NCI-H1417 (cell line): ENCODE measurements at regions not wholly inside any gene's neighbourhood (a gene's known extent, or its start where the extent isn't known, plus 50 kb on each side); places are given as distances from the start of the nearest gene placed in this dataset.

ENCODE experiments used
- DNase-seq, 3 experiments: peaks; one replicate each; lab custom pipeline; 2025; lab: John Stamatoyannopoulos, UW

DNA sequence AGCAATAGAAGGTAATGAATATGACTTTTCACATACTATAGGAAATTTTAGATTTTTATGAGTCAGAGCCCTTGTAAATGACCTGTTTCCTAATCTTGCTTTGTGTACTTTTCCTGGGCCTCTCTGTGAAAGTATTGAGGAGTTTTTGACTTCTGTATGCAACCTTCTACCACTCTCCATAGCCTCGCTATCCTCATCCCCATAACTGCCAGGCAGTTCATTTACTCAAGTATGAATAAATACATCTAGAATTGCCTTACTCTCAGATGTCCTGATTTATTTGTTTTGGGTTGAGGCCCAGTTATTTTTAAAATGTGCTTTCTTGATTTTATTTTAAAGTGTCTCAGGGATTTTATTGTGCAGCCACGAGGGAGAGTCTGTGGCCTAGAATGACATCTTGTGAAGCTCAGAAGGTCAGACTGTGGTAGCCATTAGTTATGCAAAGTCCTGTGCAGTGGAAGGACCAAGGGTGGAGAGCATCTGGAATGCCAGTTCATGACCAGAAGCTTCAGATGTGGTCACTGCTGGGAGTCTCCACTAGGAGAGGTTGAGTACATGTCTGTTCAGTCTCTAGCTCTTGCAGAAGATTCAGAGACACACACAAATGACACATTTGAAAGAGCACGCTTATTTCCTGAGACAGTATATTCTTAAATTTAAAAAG lies 346.2 kb upstream of the IMPG1 start:
- no peak for DNase-seq

GRCh38 chr6:76416821-76417605 lies 344.6 kb upstream of the IMPG1 start:
- DNase-seq: peak in 1 of 3 experiments; percentile 54

DNA sequence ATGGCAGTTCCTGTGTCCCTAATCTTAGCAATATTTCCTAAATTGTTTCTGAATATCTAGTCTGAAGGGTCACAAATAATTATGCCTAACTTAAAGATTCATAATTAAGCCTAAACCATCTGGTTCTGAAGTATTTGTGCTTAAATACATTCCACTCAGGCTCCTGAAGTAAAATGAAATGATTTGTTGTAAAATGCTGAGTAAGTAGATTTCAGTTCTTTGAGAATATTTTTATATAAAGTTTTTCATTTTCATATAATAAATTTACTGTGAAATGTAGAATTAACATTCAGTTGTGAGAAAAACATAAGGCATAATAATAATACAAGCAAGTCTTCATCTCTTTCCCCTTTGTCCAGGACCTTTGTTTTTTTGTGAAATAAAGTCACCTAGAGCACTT lies 330.6 kb upstream of the IMPG1 start:
- no peak for DNase-seq

GRCh38 chr6:76397966-76398365 lies 325.5 kb upstream of the IMPG1 start:
- DNase-seq: no peak

DNA sequence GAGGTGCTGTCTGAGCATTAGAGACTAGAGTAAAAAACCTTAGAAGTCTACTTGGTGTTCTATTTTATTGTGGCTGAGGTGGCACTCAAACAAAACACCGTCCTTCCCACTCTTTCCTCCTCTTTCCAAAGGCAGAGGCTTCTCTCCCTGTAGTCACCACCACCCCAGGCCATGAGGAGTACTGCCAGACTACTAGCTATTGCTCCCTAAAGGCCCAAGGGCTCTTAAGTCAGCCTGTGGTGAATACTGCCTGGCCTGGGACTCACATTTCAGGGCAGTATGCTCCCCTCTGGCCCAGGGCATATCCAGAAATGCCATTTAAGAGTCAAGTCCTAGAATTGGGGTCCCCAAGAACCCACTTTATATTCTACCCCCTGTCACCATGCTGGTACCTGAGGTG lies 309.7 kb upstream of the IMPG1 start:
- no peak for DNase-seq

GRCh38 chr6:76381612-76382011 lies 309.1 kb upstream of the IMPG1 start:
- no peak for DNase-seq

DNA sequence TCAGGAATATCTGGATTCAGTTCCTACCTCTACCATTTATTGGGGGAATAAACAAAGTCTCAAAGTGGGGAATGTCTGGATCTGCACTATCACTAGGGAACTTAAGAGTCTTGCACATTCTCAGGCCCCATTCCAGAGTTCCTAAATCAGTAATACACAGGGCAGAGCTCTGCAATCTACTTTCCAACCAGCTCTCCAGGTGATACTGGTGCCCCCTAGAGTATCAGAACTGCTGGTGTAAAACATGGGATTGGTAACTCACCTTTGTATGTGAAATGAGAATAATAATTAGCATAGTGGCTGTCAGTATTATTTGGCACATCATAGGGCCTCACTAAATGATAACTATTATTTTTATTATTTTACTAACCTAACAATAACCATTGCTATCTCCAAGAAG lies 278.8 kb upstream of the IMPG1 start:
- peak in 2 of 3 experiments; percentile 1 to 29 for DNase-seq

DNA sequence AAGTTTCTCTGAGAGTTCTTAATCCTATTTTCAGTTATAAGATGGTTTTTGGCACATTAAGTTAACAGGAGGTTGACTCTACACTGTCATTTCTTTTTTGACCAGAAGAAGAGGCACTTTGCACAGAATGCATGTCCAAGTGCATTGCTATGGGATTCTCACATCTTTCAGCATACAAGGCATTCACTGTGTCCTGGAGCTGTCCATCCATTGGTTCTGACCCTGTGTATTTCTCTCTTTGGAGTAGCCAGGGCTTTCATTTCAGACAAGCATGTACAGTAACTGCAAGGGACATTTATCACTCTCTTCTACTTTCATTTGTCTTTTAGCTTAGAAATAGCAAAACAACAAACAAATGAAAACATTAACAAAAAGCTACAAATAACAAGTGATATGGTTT lies 275.1 kb upstream of the IMPG1 start:
- DNase-seq: no peak

DNA sequence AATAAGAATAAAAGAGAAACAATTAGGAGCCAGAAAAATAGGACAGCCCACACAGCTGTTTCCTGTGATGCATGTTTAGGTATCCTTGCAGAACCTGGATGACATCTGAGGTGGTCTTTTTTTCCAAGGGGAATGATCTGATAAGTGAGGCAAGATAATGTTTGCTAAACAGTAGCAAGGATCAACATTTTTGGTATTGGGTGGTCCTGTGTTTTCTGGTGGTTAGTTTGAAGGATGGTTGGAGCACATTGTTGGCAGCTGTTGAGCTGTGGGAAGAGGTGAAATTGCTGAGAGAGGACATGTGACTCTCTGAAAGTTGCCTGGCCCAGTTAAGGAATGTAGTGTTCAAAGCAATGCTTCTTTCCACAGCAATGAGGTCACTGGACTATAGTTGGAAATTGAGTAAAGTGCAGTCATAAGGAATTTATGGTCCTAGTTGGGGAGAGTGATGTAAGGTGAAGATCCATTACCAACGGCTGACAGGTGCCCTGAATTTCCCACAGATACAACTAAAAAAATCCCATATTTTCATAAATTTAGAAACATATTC lies 270.2 kb upstream of the IMPG1 start:
- no peak for DNase-seq

DNA sequence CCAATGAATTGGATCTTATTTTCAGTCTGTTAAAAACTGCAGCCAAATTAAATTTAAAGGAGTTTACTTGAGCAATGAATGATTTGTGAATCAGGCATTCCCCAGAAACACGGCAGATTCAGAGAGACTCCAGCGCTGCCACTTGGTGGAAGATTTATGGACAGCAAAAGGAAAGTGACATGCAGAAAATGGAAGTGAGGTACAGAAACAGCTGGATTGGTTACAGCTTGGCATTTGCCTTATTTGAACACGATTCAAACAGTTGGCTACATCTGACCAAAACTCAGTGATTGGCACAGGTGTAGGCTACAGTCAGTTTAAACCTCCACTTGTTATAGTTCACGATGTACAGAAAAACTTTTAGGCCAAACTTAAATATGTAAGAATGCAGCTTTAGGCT lies 257.6 kb upstream of the IMPG1 start:
- no peak for DNase-seq

GRCh38 chr6:76326871-76327270 lies 254.4 kb upstream of the IMPG1 start:
- no peak for DNase-seq
